GM21786 (cell line): ENCODE measurements at regions not wholly inside any gene's neighbourhood (a gene's known extent, or its start where the extent isn't known, plus 50 kb on each side); places are given as distances from the start of the nearest gene placed in this dataset.

Source experiments
- ATAC-seq: cut with Tn5 transposase; IDR thresholded peaks from one replicate; pipeline ENCODE4 v1.9.1; 2021; ENCODE audit not compliant: unreplicated experiment

GRCh38 chr11:29959488-29959887 is 57.3 kb downstream of the KCNA4 start:
- ATAC-seq: no peak

GRCh38 chr11:29957431-29957830 is 59.4 kb downstream of the KCNA4 start:
- no peak for ATAC-seq

GRCh38 chr11:29956076-29956556 is 60.7 kb downstream of the KCNA4 start:
- no peak for ATAC-seq

GRCh38 chr11:29943347-29943746 is 73.5 kb downstream of the KCNA4 start:
- no peak for ATAC-seq

GRCh38 chr11:29937526-29937925 is 79.3 kb downstream of the KCNA4 start:
- no peak for ATAC-seq

GRCh38 chr11:29934115-29934638 is 82.7 kb downstream of the KCNA4 start:
- no peak for ATAC-seq

GRCh38 chr11:29916040-29916439 is 100.8 kb downstream of the KCNA4 start:
- ATAC-seq: no peak

GRCh38 chr11:29914203-29914930 is 102.5 kb downstream of the KCNA4 start:
- ATAC-seq: no peak

GRCh38 chr11:29913352-29913751 is 103.5 kb downstream of the KCNA4 start:
- no peak for ATAC-seq

GRCh38 chr11:29900382-29900781 is 116.4 kb downstream of the KCNA4 start:
- no peak for ATAC-seq

- no peak for ATAC-seq
Observed at GRCh38 chr11:29879560-29879959, 137.3 kb downstream of the KCNA4 start.

GRCh38 chr11:29876192-29876591 is 140.6 kb downstream of the KCNA4 start:
- no peak for ATAC-seq

- no peak for ATAC-seq
Observed at GRCh38 chr11:29847219-29847618, 169.6 kb downstream of the KCNA4 start.

- no peak for ATAC-seq
Observed at GRCh38 chr11:29844701-29845379, 172.0 kb downstream of the KCNA4 start.

GRCh38 chr11:29844031-29844430 is 172.8 kb downstream of the KCNA4 start:
- ATAC-seq: no peak

- ATAC-seq: no peak
Observed at GRCh38 chr11:29842061-29842460, 174.8 kb downstream of the KCNA4 start.

GRCh38 chr11:29826878-29827277 is 190.0 kb downstream of the KCNA4 start:
- no peak for ATAC-seq

GRCh38 chr11:29816359-29816758 is 200.5 kb downstream of the KCNA4 start:
- ATAC-seq: no peak

GRCh38 chr11:29809121-29809520 is 207.7 kb downstream of the KCNA4 start:
- ATAC-seq: no peak

- ATAC-seq: no peak
Observed at GRCh38 chr11:29802522-29802921, 214.3 kb downstream of the KCNA4 start.

- ATAC-seq: no peak
Observed at GRCh38 chr11:29801561-29801960, 215.3 kb downstream of the KCNA4 start.

- no peak for ATAC-seq
Observed at GRCh38 chr11:29786092-29786491, 230.7 kb downstream of the KCNA4 start.
